G401.6 (cell line): ENCODE measurements at regions not wholly inside any gene's neighbourhood (a gene's known extent, or its start where the extent isn't known, plus 50 kb on each side); places are given as distances from the start of the nearest gene placed in this dataset.

Experiments
- FAIRE-seq: peaks from 2 replicates; lab custom pipeline; 2012; peaks lifted over from hg19 to GRCh38; lab: Jason Lieb, UNC

DNA sequence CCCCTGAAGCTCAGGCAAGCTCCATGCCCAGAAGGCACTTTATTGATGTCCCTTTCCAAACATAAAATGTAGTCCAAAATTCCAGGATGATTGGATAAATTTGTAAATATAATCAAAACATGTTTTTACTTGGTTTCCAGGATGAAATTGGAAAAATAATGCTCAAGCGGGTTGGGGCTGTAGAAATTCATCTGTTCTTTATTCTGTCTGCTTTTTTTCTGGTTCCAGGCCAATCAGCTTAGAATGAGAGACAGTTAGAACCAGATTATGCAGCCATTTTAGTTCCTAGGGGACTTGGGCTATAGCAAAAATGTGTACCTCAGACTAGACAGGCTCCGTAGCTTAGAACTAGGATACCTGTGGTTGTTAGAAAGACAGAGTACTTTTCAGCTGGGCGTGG, 450.8 kb downstream of the MCTP2 start:
- no peak for FAIRE-seq

DNA sequence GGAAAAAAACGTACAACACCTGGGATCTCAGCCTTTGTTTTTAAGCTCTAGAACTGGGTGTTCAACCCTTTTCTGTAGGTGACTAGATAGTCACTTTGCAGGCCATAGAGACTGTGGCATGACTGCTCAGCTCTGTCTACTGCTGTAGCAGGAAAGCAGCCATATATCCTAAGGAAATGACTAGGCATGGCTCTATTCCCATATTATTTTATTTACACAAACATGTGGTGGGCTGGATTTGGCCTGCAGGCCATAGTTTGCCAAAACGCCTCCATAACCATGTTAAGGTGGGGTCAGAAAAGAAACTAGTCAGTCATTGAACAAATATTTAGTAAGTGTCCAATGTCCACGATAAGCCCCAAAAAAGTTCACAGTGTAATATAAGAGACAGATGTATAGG, 452.5 kb downstream of the MCTP2 start:
- FAIRE-seq = no peak

DNA sequence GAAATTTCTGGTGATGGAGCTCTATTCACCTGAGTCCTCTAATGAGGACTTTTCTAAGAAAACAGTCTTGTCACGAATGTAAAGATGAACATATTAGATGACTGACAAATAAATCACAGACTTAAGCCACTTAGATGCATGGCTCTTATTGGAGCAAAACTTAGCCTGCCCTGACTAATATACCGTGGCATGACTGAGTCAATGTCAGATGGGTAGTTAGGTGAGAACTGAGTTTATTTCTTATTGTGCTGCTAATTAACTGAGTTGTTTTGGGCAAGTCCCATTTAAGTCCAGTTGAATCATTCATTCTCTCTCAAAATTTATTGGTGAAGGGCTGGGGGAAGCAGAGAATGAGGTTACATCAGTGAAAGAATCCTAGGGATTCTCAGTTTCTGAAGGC, 459.8 kb downstream of the MCTP2 start:
- FAIRE-seq = no peak

DNA sequence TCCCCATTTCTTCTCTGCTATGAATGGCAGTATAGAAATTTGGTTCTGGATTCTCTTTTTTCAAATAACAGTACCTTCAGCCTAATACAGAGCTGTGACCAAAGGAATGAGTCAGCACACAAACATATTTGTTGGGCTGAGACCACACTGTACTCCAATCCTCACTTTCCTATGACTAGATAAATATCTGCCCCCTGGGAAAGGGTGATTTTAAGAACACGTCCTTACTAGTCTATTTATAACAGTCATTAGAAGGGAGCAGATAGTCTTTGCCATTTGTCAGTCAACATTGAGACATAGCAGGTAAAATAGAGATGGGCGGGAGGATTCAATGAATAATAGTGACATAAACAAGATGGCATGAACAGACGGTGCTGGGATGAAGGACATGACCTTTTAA, 461.3 kb downstream of the MCTP2 start:
- FAIRE-seq = no peak

DNA sequence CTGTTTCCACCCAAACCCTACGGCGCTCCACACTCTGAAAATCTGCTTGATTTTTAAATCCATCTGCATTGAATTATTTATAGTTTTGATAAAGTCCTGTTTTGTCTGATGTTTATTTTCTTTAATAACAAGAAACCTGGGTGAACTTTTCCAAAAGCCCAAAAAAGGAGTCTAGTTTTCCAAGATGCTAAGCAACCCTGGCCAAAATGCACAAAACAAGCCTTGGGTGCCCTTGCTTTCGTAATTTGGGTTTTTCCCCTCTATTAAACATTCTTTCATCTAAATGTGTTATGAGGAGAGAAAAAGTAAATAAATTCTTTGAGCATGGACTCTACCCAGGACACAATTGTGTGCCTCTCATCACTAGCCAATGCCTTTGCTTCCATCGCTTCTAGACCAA, 468.9 kb downstream of the MCTP2 start:
- FAIRE-seq = no peak

DNA sequence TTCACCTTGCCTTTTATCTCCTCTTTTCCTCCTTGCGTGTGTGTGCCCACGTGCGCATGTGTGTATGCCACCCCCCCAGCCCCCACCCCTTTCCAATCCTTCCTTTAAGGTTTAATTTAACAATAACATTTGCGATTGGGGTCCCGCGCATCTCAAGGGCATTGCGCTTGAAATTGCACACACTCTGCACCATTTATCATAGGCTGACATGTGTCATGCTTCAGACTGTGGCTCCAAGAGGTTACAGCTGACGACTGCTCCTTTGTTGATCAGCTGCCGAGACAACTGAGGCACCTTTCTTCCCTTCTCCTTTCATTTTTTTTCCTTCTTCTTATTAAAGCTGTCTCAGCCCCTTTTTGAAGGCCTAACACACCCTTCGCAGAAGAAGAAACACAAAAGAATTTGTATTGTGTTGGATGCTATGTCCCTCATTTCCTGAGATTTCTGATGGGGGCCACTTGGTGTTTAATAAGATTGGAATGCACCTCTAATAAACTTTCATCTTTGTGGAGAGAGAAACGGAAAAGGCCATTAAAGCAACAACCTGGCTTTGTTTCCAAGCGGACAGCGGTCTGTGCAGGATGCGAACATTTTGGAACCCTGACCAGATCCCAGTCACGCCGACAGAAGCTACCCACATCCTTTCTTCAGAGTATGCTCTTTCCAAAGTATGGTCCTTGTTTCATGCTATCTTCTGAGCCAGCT, 470.1 kb downstream of the MCTP2 start:
- FAIRE-seq = no peak

DNA sequence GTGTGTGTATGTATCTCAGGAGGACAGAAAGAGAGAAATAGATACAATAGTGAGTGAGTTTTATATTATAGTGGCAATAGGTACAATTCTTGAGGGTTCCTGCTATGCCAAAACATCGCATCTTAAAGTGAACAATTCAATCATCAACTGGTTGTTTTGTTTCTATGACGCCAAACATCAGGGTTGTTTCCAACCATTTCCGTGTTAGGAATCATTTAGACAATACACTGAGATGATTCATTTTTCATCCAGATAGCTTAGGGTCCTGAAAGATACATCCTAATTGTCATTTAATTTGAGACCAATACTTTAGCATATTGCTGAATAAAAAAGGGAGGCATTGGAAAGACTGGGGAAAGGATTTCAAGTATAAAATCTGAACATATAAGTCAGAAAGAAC, 472.2 kb downstream of the MCTP2 start:
- FAIRE-seq = no peak

DNA sequence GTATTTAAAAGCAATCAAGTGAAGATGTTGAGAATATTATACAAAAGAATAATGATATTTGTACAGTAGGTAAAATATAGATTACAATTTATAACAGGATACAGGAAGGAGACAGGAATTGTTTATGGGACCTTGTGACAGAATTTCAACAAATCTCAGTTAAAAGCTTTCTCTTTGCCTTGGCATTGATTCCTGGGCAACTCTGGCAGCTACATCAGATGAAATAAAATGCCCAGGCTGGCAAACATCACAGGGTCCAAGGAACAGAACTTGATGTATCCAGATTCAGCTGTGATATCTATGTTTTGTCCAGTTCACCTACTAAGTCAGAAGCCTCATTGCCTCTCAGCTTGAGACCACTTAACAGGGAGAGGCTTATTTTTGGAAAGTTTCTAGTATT, 473.1 kb downstream of the MCTP2 start:
- no peak for FAIRE-seq

DNA sequence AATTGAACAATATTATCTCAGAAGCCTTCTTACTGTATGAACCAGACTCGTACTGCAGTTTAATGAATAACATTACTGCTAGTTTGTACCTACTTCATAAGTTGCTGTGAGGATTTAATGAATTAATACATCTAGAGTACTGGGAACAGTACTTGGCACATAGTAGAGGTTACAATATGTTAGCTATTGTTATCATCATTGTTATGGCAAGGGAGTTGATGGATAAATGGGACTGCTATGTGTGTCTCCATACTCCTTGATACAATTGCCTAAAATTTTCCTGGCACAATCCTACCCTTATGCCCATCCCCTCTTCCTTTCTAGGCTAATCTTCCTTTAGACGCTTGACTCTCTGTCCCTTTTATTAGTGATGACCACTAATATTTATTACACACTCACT, 473.6 kb downstream of the MCTP2 start:
- no peak for FAIRE-seq

DNA sequence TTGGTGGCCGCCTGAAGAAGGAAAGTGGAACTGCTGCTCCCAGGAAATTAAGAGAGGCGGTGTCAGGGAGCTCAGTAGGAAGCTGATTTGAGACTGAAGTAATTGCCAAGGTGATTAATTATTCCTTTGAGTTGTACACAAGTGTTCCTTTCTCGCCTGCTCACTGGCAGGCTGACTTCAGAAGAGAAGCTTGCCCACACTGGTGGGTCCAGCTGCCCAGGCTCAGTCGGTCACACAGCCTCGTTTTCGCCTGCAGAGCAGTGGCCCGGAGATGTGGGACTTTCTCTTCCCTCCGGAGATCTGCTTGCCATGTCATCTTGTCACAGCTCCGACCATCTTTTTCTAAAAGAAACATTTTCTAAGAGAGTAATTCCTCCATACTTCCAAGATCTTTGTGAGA, 478.0 kb downstream of the MCTP2 start:
- no peak for FAIRE-seq

DNA sequence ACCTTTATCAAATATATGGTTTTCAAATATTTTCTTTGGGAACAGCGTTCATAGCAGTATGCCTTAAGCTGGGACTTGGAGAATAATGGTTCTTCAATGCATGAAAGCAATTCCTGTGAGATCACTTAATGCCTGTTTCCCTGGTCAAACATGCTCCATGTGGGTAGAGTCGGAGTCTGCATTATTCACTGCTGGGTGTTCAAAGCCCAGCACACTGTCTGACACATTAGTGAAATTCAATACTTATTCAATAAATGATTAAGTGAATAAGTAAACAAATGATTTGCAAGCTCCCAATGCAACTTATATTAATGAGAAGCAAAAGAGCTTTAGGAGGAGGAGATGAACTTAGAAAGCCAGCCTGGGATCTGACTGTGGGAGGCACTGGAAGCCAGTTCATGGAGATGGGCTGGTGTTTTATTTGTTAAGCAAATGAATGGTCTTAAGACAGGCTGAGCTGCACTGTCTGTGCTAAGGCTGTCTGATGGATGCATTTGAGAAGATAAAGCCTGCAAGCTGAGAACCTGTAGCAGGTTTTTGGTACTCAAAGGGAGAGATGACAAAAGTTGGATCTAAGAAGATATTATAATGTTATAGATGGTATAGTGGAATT, 490.8 kb downstream of the MCTP2 start:
- FAIRE-seq = no peak

DNA sequence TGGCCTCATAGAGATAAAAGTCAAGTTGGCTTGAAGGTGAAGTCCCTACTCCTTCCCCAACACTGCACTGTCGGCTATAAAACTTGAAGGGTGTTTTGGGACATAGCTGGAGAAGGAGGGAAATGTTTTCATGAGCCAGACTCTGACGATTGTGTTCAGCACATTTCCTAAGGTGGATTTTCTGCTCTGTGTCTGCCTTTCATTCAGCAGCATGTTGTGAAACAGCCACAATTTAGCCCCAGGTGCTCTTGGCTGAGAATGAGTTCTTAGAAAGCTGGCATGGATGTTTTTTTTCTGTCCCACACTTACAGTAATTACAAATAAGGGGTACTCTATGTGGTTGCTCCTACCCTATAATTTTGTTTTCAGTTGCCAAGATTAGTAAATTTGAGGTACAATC, 492.4 kb downstream of the MCTP2 start:
- FAIRE-seq = no peak

DNA sequence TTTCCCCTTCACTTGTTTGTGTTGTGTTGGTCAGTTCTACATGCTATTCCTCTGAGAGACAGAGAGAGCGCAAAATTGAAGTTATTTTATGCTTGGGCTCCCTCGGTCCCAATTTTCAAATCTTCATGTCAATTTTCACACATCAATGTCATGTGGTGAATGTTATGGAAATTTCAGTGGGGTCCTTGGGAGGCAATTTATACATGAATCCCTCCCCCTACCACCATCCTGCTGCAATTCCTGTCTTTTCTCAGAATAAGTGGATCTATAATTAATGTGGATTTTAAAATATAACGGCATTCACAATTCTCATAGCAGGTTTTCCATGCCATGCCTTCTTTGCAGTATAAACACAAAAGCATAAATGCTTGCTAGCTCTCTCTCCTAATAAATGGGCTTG, 499.9 kb downstream of the MCTP2 start:
- no peak for FAIRE-seq

DNA sequence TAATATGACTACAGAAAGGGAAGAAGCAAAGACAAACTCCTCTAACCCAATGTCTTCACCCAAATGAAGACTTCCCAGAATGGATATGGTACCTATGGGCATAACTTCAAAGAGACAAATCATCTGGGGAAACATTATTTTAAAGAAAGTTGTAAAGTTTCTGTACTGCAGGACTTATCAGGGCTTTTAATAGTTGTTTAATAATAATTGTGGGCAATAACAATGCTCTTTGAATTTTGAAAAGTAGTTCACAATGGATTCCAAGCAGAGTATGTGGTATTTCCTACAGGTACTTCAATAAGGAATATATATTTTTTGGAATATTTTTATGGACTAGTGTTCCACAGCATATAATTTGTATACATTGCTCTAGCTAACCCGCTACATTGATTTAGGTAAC, 503.1 kb downstream of the MCTP2 start:
- no peak for FAIRE-seq

DNA sequence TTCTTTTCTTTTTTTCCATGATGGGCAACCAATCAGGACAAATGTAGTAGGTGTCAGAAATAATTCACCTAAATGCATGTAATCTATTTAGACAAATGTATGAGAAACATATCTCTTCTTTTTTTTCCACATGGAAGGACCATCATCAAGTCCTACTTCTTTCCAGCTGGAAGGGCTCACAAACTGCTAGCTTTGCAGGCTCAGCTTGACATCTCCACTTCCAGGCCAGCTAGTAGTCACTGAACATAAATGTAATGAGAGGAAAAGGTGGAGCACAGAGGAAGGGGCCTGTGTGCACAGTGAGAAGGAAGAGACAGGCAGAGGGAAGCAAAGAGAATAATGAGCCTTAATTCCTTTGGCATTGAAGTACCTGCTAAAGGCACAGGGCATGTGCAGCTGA, 504.9 kb downstream of the MCTP2 start:
- FAIRE-seq = no peak

DNA sequence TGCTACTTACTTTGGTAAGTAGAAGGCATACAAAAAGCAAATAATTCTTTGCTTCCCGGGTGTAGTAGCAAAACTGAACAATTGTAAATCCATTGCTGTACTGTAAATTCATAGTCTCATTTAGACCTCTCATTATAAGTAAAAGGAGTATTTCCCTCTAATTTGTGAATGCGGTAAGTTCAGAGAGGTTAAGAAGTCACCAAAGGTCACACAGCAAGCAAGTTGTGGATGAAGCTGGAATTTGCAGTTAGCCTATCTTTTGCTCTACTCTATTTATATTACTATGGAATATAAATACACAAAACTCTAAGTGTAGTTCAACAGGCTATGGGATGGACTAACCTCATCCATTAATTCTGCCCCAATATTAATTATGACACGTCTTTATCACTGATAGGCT, 508.3 kb downstream of the MCTP2 start:
- no peak for FAIRE-seq

DNA sequence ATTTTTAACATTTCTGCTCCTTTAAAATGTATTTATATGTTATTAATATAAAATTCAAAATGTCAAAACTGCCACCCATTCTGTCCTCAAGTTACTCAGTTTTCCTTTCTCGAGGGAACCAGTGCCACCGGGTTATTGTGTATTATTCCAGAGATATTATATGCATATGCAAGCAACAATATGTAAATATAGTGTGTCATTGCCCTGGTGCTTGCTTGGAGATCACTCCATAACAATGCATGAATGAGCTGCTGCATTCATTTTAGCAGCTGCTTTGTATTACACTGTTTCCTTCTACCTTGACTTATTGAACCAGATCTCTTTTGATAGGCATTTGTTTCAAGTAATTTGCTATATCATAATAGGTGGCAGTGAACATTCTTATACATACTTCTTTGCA, 509.1 kb downstream of the MCTP2 start:
- no peak for FAIRE-seq

DNA sequence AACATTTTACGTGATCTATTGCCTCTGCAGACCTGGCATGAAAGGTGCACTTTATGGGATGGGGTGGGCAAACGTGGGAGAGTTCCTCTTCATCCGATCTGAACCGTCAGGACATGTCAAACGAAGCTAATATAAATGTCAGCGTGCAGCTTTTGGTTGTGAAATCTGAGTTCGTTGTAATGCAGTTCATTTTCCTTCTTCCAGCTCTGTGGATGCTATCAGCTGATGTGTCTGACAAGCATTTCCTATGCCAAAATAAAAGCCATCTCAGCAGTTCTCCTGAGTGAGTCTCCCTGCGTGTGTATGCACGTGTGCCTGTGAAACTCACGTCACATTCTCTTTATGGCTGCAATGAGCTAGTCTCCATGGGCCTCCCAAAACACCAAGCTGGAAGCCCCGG, 512.3 kb downstream of the MCTP2 start:
- FAIRE-seq = no peak

DNA sequence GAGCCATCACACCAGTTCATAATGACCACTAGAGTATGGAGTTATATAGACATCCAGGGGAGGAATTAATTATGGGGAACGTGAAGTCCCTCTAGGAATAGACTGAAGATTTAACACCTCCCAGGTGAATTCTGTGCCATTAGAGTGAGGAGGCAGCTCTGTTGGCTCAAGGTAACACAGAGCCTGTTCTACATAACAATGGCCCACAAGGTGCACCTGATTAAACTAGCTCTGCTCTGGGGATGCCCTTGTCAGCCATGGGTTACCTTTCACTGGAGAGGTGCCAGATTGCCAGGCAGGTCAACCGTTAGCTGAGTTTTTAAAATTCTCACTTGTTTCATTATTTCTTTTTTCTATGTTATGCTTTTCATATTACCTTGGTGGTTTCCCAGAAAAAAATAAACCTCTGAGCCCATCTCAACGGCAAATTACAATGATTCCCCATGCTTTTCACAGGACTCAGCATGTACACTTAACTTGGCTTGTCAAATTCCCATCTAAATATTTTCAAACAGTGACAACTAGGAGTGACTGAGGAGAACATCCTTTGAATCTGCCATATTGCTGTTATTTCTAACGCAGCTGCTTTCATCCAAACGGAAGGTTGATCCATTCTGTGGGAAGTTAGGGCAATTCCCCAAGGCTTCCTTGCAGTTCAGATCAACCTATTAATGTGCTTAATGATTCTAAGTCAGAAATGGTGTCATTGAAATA, 512.9 kb downstream of the MCTP2 start:
- no peak for FAIRE-seq

DNA sequence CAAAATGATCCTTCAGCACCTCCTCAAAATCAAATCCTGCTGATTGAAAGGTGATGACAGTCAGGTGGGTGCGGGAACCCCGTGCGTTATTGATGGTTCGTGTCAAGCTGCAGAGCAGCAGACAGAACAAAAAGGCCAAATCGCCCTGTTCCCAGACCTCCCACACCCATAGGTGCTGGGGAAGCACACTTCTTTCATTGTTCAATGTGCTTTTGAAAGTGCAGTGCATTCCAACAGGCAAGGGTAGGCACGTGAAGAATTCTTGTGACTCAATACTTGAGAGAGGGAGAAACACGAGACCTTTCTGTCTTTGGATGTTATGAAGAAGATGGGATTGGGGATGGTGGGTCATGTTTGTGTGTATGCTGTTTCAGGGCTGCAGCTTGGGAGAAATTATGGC, 514.0 kb downstream of the MCTP2 start:
- FAIRE-seq = no peak

DNA sequence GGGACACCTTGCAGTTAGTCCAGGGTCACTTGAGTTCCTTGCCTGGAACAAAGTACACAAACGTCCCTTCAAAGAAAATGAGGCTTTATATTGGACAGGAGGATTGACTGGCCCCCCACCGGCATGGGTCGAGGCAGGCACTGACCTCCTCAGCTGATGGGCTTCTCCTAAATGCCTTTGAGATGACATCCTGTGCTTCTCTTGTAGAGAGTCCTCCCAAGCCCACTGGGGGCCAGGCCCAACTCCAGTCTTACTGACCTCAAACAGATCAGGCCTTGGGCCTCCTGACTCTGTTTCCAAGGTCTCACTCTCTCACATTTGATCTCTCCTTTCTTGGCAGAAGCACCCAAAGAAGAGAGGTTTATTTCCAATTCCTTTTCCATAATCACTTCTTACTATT, 516.1 kb downstream of the MCTP2 start:
- FAIRE-seq = no peak

DNA sequence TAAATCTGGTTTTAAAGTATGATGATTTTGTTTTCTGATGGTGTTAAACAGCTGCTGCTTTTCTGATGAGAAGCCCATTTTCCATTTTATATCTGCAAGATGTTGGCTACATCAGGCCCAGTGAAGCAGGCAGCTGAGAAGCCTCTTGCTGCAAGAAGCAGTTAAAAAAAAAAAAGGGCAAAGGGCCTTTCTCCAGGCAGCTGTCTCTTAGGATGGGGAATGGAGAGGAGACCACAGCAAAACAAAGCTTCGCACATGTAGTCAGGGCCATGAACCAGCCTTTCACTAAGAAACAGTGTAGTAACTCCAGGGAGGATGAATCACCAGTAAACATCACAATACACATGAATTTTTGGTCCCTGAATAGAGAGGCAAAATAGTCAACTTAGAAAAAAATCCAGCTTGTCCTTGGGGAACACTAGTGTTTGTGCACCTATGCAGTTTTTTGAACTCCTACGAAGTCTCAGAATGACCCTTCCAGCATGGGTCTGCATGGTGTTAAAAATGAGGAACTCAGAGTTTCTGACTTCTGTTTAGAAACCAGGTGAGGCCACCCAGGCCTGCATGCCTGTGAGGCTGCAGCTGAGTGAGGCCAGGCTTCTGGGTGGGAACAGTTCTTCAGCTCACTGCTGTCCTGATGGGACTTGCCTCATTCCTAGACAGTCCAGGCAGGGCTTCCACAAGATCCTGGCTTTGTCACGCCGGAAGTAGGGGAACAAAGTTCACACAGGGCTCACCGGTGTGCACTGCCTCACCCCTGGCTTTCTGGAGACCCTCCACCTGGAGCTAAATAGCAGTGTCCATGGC, 518.7 kb downstream of the MCTP2 start:
- no peak for FAIRE-seq

DNA sequence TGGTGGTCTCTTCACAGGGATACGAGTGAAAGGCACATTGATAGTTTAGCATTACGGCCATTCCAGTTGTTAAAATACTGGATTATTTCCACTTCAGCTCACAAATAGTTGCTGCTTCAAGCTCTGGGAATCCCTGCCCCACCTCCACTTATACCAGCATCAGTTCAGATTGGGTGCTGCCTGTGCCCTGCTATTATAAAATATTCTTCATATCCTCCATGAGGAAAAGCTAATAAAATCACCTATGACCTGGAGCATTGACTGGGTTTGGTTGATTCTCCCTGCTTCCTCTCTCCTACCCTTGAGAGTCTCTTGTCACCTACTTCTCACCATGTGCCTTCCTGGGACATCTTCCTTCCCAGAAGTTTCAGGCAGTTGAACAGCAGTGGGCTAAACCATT, 529.0 kb downstream of the MCTP2 start:
- no peak for FAIRE-seq
